Testis (tissue), 2 donors: ENCODE measurements at regions not wholly inside any gene's neighbourhood (a gene's known extent, or its start where the extent isn't known, plus 50 kb on each side); places are given as distances from the start of the nearest gene placed in this dataset.
"Not testable (repeated sequence)": the region's sequence is repeated elsewhere in the genome, so short reads cannot be mapped to it uniquely, and the experiment has no call there.

Source experiments
- DNase-seq: peaks from one replicate; pipeline ENCODE4 v3.0.0-alpha.2; 2019
- H3K27ac ChIP-seq, 2 donors: fragments of 200-600 bp; sonication (generic); one replicate each; pipeline ENCODE4 v1.5.1; 2019
- H3K27me3 ChIP-seq: fragments of 200-600 bp; sonication (generic); one replicate; pipeline ENCODE4 v1.5.1; 2019
- H3K36me3 ChIP-seq: fragments of 200-600 bp; sonication (generic); one replicate; pipeline ENCODE4 v1.5.1; 2017; ENCODE audit warnings: low read depth; ENCODE audit errors: missing control alignments
- H3K4me1 ChIP-seq: fragments of 200-600 bp; sonication (generic); one replicate; pipeline ENCODE4 v1.5.1; 2019
- H3K4me3 ChIP-seq, 2 donors: fragments of 200-600 bp; sonication (generic); one replicate each; pipeline ENCODE4 v1.5.1; 2017 to 2019
- H3K9me3 ChIP-seq: fragments of 200-600 bp; sonication (generic); one replicate; pipeline ENCODE4 v1.5.1; 2017
- CTCF ChIP-seq, 3 experiments: fragments of 450-650 bp in 2 of 3; fragments of 200-600 bp in 1 of 3; sonication (generic) in 1 of 3; IDR thresholded peaks; one replicate each; pipeline ENCODE4 v1.5.1; 2016 to 2019; ENCODE audit warnings: antibody characterized with exemption in 3 of 3, mild to moderate bottlenecking in 2 of 3, moderate library complexity in 1 of 3
- POLR2A ChIP-seq: fragments of 450-650 bp; IDR thresholded peaks from one replicate; pipeline ENCODE4 v1.6.1; 2017; ENCODE audit warnings: antibody characterized with exemption, mild to moderate bottlenecking, moderate library complexity
- WGBS, 2 donors: methylation state at CpG; one replicate each; pipeline ENCODE4 v1.1.5; 2018; 5-methylcytosine and 5-hydroxymethylcytosine counted together
- intact Hi-C: fragments of 100-400 bp; cut with DNase I; formaldehyde crosslinking; loops from one replicate; pipeline ENCODE4 v1.15.1; 2023; ENCODE audit warnings: low total_unique reads

GRCh38 chr1:181324797-181325616 lies 158.3 kb upstream of the CACNA1E start:
- intact Hi-C loops = no loop called here
- 66 to 76% methylated on average over 10 to 11 of the region's 11 CpGs for WGBS, 2 donors
- no peak for TF ChIP-seq CTCF (IDR thresholded peaks at IDR 0.05)
- no peak for TF ChIP-seq POLR2A
- H3K4me3 ChIP-seq = no peak overlapping the region
- no peaks in the 10 kb centered on the region for H3K27me3 ChIP-seq
- no peak overlapping the region for H3K27ac ChIP-seq
- no peak for DNase-seq
- no peaks in the 10 kb centered on the region for H3K9me3 ChIP-seq
- H3K4me1 ChIP-seq = no peaks in the 10 kb centered on the region
- H3K36me3 ChIP-seq = no peaks in the 10 kb centered on the region

- WGBS, 2 donors = 78 to 89% methylated on average over 18 of the region's 18 CpGs
- H3K27ac ChIP-seq, intact Hi-C loops, H3K9me3 ChIP-seq, H3K27me3 ChIP-seq, H3K36me3 ChIP-seq, H3K4me1 ChIP-seq, H3K4me3 ChIP-seq, DNase-seq: not testable (repeated sequence)
These were observed 157.6 kb upstream of the CACNA1E start for GRCh38 chr1:181325765-181326164.

DNA sequence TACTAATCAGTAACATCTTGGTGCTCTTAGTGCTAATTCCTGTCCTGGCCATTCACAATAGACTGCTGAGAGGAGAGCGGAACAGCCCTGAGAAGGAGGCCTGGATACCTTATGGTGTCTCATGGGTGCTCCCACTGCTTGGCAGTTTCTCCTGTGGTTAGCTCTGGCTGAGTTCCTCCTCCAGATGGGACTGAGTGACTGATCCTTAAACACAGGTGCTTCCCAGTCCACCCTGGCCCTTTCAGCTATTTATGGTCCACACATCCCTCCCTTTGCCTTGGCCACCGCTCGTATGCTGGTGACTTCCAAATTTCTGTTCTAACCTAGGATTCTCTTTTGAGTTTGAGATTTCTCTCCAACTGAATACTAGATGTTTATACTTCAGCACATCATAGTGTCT lies 157.0 kb upstream of the CACNA1E start:
- H3K4me1 ChIP-seq = no peaks in the 10 kb centered on the region
- no peaks in the 10 kb centered on the region for H3K36me3 ChIP-seq
- intact Hi-C loops = no loop called here
- WGBS, 2 donors = 93 to 95% methylated on average over 3 of the region's 3 CpGs
- DNase-seq = no peak
- no peaks in the 10 kb centered on the region for H3K9me3 ChIP-seq
- TF ChIP-seq CTCF (IDR thresholded peaks at IDR 0.05) = no peak
- no peak for TF ChIP-seq POLR2A
- no peaks in the 10 kb centered on the region for H3K27me3 ChIP-seq
- no peak overlapping the region for H3K27ac ChIP-seq
- no peak overlapping the region for H3K4me3 ChIP-seq

DNA sequence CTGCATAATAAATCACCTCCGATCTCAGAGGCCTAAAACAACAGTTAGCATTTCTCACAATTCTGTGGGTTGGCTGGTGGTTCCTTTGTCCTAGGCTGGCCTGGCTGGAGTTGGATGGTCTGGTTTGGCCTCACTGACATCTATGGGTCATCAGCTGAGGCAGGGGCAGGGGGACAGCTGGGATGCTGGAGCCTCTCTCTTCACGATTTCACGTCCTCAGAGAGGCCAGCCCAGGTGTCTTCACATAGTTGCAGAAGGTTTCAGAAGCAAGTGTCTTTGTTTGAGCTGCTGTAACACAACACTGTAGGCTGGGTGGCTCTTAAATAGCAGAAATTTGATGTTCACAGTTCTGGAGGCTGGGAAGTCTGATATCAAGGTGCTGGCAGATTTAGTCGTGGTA lies 155.5 kb upstream of the CACNA1E start:
- intact Hi-C loops = no loop called here
- Histone ChIP-seq H3K27ac (no peak overlapping the region), H3K36me3 (no peaks in the 10 kb centered on the region), H3K9me3 (no peaks in the 10 kb centered on the region), H3K27me3 (no peaks in the 10 kb centered on the region), H3K4me1 (no peaks in the 10 kb centered on the region), H3K4me3 (no peak overlapping the region)
- DNase-seq = no peak
- no peak for TF ChIP-seq POLR2A
- TF ChIP-seq CTCF (IDR thresholded peaks at IDR 0.05) = no peak
- WGBS, 2 donors = 82 to 91% methylated on average over 4 of the region's 4 CpGs

DNA sequence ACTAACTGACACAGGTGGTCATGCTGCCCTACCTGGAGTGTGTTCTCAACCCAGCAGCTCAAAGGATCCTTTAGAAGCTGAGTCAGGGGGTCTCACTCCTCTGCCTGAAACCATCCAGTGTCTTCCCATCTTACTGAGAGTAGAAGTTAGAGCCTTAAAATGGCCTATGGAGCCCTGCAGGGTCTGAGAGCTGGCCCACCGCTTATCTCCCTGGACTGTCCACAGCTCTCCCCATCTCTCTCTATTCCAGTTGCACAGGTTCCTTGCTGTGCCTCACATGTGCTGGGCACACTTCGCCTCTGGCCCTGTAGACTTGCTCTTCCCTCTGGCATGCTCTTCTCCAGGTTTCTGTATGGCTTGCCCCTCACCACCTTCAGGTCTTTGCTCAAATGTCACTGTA lies 148.6 kb upstream of the CACNA1E start:
- H3K4me1 ChIP-seq = no peaks in the 10 kb centered on the region
- no peaks in the 10 kb centered on the region for H3K27me3 ChIP-seq
- H3K36me3 ChIP-seq = no peaks in the 10 kb centered on the region
- no peaks in the 10 kb centered on the region for H3K9me3 ChIP-seq
- H3K27ac ChIP-seq = no peak overlapping the region
- no peak for DNase-seq
- no peak overlapping the region for H3K4me3 ChIP-seq
- intact Hi-C loops = no loop called here
- 96 to 100% methylated on average over 2 of the region's 2 CpGs for WGBS, 2 donors
- no peak for TF ChIP-seq POLR2A
- no peak for TF ChIP-seq CTCF (IDR thresholded peaks at IDR 0.05)
